Mesothelial cell of epicardium (in vitro differentiated cells): ENCODE measurements at regions not wholly inside any gene's neighbourhood (a gene's known extent, or its start where the extent isn't known, plus 50 kb on each side); places are given as distances from the start of the nearest gene placed in this dataset.
"Not testable (repeated sequence)": the region's sequence is repeated elsewhere in the genome, so short reads cannot be mapped to it uniquely, and the experiment has no call there.

ENCODE experiments used
- DNase-seq, 2 experiments: peaks; one replicate each; pipeline ENCODE4 v3.0.0; 2021; ENCODE audit warnings: low spot score in 2 of 2; ENCODE audit not compliant: unreplicated experiment in 2 of 2
- H3K27ac Mint-ChIP-seq: 2 replicates; pipeline ENCODE4 v1.8.0; 2021; ENCODE audit warnings: mixed read lengths
- H3K27me3 Mint-ChIP-seq: 2 replicates; pipeline ENCODE4 v1.8.0; 2021; ENCODE audit warnings: low read depth, mixed read lengths
- H3K36me3 Mint-ChIP-seq: 2 replicates; pipeline ENCODE4 v1.8.0; 2021; ENCODE audit warnings: mixed read lengths
- H3K4me1 Mint-ChIP-seq: 2 replicates; pipeline ENCODE4 v1.8.0; 2021; ENCODE audit warnings: mixed read lengths
- H3K4me3 Mint-ChIP-seq: 2 replicates; pipeline ENCODE4 v1.8.0; 2021; ENCODE audit warnings: mild to moderate bottlenecking, moderate library complexity, mixed read lengths
- H3K9me3 Mint-ChIP-seq: 2 replicates; pipeline ENCODE4 v1.8.0; 2021; ENCODE audit warnings: mixed read lengths
- CTCF ChIP-seq: fragments of 200-600 bp; sonication (generic); IDR thresholded peaks from one replicate; pipeline ENCODE4 v1.5.0; 2021; ENCODE audit warnings: antibody characterized with exemption; ENCODE audit not compliant: unreplicated experiment

GRCh38 chr9:40939201-40939887, 189.1 kb downstream of the FOXD4L6 start:
- H3K36me3 Mint-ChIP-seq, H3K27me3 Mint-ChIP-seq, DNase-seq, H3K4me1 Mint-ChIP-seq, H3K27ac Mint-ChIP-seq, H3K4me3 Mint-ChIP-seq: not testable (repeated sequence)
- peaks cover 12% of the 10 kb centered on the region for H3K9me3 Mint-ChIP-seq

DNA sequence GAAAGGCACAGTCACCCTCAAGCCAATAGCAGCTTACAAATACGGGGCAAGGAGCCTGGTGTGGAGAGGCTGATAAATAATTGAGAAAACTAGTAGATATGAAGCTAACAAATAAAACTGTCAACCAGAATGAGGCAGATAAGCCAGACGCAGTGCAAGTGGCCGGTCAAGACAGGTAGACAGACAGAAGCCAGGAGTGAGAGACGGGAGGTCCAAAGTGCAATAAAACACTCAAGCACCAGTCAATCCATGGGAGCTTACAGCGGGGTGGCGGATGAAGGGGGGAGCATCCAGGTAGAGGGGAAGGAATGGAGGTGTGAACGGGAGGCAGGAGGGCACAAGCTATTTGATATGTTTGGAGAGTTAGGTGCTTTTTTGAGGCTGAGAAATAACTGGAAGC, 193.1 kb downstream of the FOXD4L6 start:
- H3K36me3 Mint-ChIP-seq: no peaks in the 10 kb centered on the region
- H3K4me3 Mint-ChIP-seq: no peak overlapping the region
- no peak for TF ChIP-seq CTCF
- H3K27ac Mint-ChIP-seq: no peak overlapping the region
- H3K4me1 Mint-ChIP-seq: no peaks in the 10 kb centered on the region
- H3K27me3 Mint-ChIP-seq: no peaks in the 10 kb centered on the region
- no peak for DNase-seq
- H3K9me3 Mint-ChIP-seq: peaks cover 26% of the 10 kb centered on the region

DNA sequence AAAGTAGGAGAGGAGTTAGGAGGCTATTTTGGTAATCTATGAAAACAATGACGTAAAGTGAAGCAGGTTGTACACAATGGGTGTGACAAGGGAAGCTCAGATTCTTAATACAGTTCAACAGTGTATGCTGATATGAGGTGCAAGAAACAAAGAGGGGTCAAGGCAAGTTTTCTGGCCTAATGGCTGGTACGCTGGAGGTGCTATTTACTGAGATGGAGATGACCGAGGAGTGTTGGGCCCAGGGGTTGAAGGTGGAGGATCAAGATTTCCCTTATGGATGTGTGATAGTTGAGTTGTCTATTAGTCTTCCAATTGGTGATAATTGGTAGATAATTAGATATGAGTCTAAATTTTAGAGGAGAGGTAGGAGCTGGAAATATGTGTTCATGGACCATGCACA, 194.0 kb downstream of the FOXD4L6 start:
- H3K9me3 Mint-ChIP-seq: peaks cover 27% of the 10 kb centered on the region
- H3K4me1 Mint-ChIP-seq, H3K36me3 Mint-ChIP-seq: not testable (repeated sequence)

GRCh38 chr9:40930426-40930825, 198.1 kb downstream of the FOXD4L6 start:
- not testable (repeated sequence) for H3K4me1 Mint-ChIP-seq
- H3K9me3 Mint-ChIP-seq: peaks cover 60% of the 10 kb centered on the region

More for the DNA sequence above, 194.0 kb downstream of the FOXD4L6 start:
- not testable (repeated sequence) for DNase-seq, H3K27ac Mint-ChIP-seq, H3K4me3 Mint-ChIP-seq, H3K27me3 Mint-ChIP-seq

DNA sequence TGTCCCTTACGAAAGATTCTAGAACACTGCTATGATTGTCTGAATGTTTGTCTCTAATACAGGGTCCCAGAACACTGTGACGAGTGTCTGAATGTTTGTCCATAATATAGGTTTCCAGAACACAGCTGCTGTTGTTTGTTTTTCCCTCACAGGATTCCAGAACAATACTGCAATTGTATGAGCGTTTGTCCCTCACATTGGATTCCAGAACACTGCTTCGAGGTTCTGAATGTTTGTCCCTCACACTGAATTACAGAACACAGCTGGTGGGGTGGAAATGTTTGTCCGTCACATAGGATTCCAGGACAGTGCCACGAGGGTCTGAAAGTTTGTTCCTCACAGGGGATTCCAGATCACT, 199.0 kb downstream of the FOXD4L6 start:
- not testable (repeated sequence) for H3K4me3 Mint-ChIP-seq, DNase-seq, H3K36me3 Mint-ChIP-seq, H3K4me1 Mint-ChIP-seq, H3K27me3 Mint-ChIP-seq, H3K27ac Mint-ChIP-seq
- peaks cover 69% of the 10 kb centered on the region for H3K9me3 Mint-ChIP-seq

More at GRCh38 chr9:40930426-40930825, 198.1 kb downstream of the FOXD4L6 start:
- DNase-seq, H3K4me3 Mint-ChIP-seq, H3K27me3 Mint-ChIP-seq, H3K27ac Mint-ChIP-seq, H3K36me3 Mint-ChIP-seq: not testable (repeated sequence)

GRCh38 chr9:40928803-40929487, 199.5 kb downstream of the FOXD4L6 start:
- DNase-seq: no peak
- Mint-ChIP-seq H3K4me1 (no peaks in the 10 kb centered on the region), H3K36me3 (peaks cover 3% of the 10 kb centered on the region), H3K27me3 (no peaks in the 10 kb centered on the region), H3K27ac (no peak overlapping the region), H3K4me3 (no peak overlapping the region), H3K9me3 (peaks cover 74% of the 10 kb centered on the region)
- no peak for TF ChIP-seq CTCF

DNA sequence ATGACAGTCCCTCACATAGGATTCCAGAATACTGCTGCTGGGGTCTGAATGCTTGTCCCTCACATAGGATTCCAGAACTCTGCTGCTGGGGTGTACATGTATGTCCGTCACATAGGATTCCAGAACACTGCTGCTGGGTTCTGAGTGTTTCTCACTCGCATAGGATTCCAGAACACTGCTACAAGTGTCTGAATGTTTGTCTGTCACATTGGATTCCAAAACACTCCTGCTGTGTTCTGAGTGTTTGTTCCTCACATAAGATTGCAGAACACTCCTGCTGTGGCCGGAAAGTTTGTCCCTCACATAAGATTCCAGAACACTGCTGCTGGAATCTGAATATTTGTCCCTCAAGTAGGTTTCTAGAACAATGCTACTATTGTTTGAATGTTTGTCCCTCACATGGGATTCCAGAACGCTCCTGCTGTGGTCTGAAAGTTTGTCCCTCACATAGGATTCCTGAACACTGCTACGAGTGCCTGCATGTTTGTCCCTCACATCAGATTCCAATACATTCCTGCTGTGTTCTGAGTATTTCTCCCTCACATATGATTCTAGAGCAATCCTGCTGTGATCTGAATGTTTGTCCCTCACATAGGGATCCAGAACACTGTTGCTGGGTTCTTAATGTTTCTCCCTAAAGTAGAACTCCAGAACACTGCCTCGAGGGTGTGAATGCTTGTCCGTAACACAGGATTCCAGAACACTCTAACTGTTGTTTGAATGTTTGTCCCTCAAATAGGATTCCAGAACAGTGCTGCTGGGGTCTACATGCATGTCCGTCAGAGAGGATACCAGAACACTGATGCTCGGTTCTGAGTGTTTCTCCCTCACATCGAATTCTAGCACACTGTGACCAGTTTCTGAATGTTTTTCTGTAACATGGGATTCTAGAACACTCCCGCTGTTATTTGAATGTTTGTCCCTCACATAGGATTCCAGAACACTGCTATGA, 200.4 kb downstream of the FOXD4L6 start:
- H3K4me3 Mint-ChIP-seq: no peak overlapping the region
- H3K4me1 Mint-ChIP-seq: no peaks in the 10 kb centered on the region
- H3K27ac Mint-ChIP-seq: no peak overlapping the region
- H3K9me3 Mint-ChIP-seq: peaks cover 83% of the 10 kb centered on the region
- no peaks in the 10 kb centered on the region for H3K27me3 Mint-ChIP-seq
- no peak for DNase-seq
- peaks cover 3% of the 10 kb centered on the region for H3K36me3 Mint-ChIP-seq
- TF ChIP-seq CTCF: no peak
